Tibial artery (tissue), 4 donors: ENCODE measurements at regions not wholly inside any gene's neighbourhood (a gene's known extent, or its start where the extent isn't known, plus 50 kb on each side); places are given as distances from the start of the nearest gene placed in this dataset.

Source experiments
- DNase-seq, 2 donors: peaks; one replicate each; pipeline ENCODE4 v3.0.0-alpha.2; 2019
- H3K27ac ChIP-seq, 2 donors: fragments of 200-600 bp; sonication (generic) in 1 of 2; 1 replicate in 1 of 2; 2 replicates in 1 of 2; pipeline ENCODE4 v1.5.1; 2018 to 2019; ENCODE audit warnings: mild to moderate bottlenecking in 1 of 2
- H3K27me3 ChIP-seq, 2 donors: fragments of 200-600 bp; sonication (generic) in 1 of 2; one replicate each; pipeline versions ENCODE4 v1.5.1 to v1.6.0; 2016 to 2019
- H3K36me3 ChIP-seq, 3 donors: fragments of 200-600 bp; sonication (generic) in 2 of 3; one replicate each; pipeline ENCODE4 v1.5.1; 2016 to 2019; ENCODE audit warnings: mild to moderate bottlenecking in 2 of 3
- H3K4me1 ChIP-seq, 4 donors: fragments of 200-600 bp; sonication (generic) in 2 of 4; 1 replicate in 3 of 4; 2 replicates in 1 of 4; pipeline ENCODE4 v1.5.1; 2016 to 2019
- H3K4me3 ChIP-seq, 2 donors: fragments of 200-600 bp; sonication (generic) in 1 of 2; 1 replicate in 1 of 2; 2 replicates in 1 of 2; pipeline ENCODE4 v1.5.1; 2018 to 2019; ENCODE audit warnings: mild to moderate bottlenecking in 2 of 2
- H3K9me3 ChIP-seq, 3 donors: fragments of 200-600 bp; sonication (generic) in 1 of 3; one replicate each; pipeline ENCODE4 v1.5.1; 2016 to 2019
- CTCF ChIP-seq, 2 experiments: fragments of 200-600 bp in 1 of 2; fragments of 450-650 bp in 1 of 2; IDR thresholded peaks; one replicate each; pipeline ENCODE4 v1.5.1; 2017 to 2019; ENCODE audit warnings: antibody characterized with exemption in 2 of 2, mild to moderate bottlenecking in 1 of 2, moderate library complexity in 1 of 2
- intact Hi-C: fragments of 100-400 bp; cut with DNase I; formaldehyde crosslinking; loops from one replicate; pipeline ENCODE4 v1.15.0; 2023; ENCODE audit warnings: low total_unique reads

- no peak for DNase-seq
Observed at GRCh38 chr7:118708741-118709140, 484.2 kb downstream of the ANKRD7 start.

GRCh38 chr7:118711688-118712087 is 487.2 kb downstream of the ANKRD7 start:
- H3K4me3 ChIP-seq = no peak overlapping the region
- H3K36me3 ChIP-seq = no peaks in the 10 kb centered on the region
- H3K9me3 ChIP-seq = no peaks in the 10 kb centered on the region
- no peaks in the 10 kb centered on the region for H3K27me3 ChIP-seq
- DNase-seq = no peak
- intact Hi-C loops = no loop called here
- no peak for TF ChIP-seq CTCF (IDR thresholded peaks at IDR 0.05)
- peaks cover 0 to 5% (median 0%) of the 10 kb centered on the region in 4 donors for H3K4me1 ChIP-seq
- no peak overlapping the region for H3K27ac ChIP-seq

More at GRCh38 chr7:118708741-118709140, 484.2 kb downstream of the ANKRD7 start:
- Histone ChIP-seq H3K4me3 (no peak overlapping the region), H3K36me3 (no peaks in the 10 kb centered on the region), H3K27ac (no peak overlapping the region), H3K4me1 (peaks cover 0 to 5% (median 0%) of the 10 kb centered on the region in 4 donors), H3K9me3 (no peaks in the 10 kb centered on the region), H3K27me3 (no peaks in the 10 kb centered on the region)
- TF ChIP-seq CTCF (IDR thresholded peaks at IDR 0.05) = no peak
- intact Hi-C loops = no loop called here

GRCh38 chr7:118713039-118713438 is 488.5 kb downstream of the ANKRD7 start:
- Histone ChIP-seq H3K9me3 (no peaks in the 10 kb centered on the region), H3K27ac (no peak overlapping the region), H3K27me3 (no peaks in the 10 kb centered on the region), H3K4me3 (no peak overlapping the region), H3K4me1 (peaks cover 0 to 5% (median 0%) of the 10 kb centered on the region in 4 donors), H3K36me3 (no peaks in the 10 kb centered on the region)
- no peak for DNase-seq
- no peak for TF ChIP-seq CTCF (IDR thresholded peaks at IDR 0.05)
- intact Hi-C loops = no loop called here

GRCh38 chr7:118720632-118721031 is 496.1 kb downstream of the ANKRD7 start:
- intact Hi-C loops = no loop called here
- Histone ChIP-seq H3K9me3 (no peaks in the 10 kb centered on the region), H3K36me3 (no peaks in the 10 kb centered on the region), H3K4me1 (no peaks in the 10 kb centered on the region), H3K27ac (no peak overlapping the region), H3K4me3 (no peak overlapping the region), H3K27me3 (no peaks in the 10 kb centered on the region)
- DNase-seq = no peak
- TF ChIP-seq CTCF (IDR thresholded peaks at IDR 0.05) = no peak

GRCh38 chr7:118731854-118732253 is 507.4 kb downstream of the ANKRD7 start:
- no peak for DNase-seq
- no peak overlapping the region for H3K27ac ChIP-seq
- H3K27me3 ChIP-seq = no peaks in the 10 kb centered on the region
- H3K9me3 ChIP-seq = no peaks in the 10 kb centered on the region
- H3K36me3 ChIP-seq = no peaks in the 10 kb centered on the region
- TF ChIP-seq CTCF (IDR thresholded peaks at IDR 0.05) = no peak
- H3K4me3 ChIP-seq = no peak overlapping the region
- intact Hi-C loops = no loop called here
- peaks cover 0 to 5% (median 0%) of the 10 kb centered on the region in 4 donors for H3K4me1 ChIP-seq

- intact Hi-C loops = no loop called here
- H3K4me3 ChIP-seq = no peak overlapping the region
- no peaks in the 10 kb centered on the region for H3K9me3 ChIP-seq
- no peak for TF ChIP-seq CTCF (IDR thresholded peaks at IDR 0.05)
- no peaks in the 10 kb centered on the region for H3K27me3 ChIP-seq
- H3K27ac ChIP-seq = no peak overlapping the region
- DNase-seq = no peak
- no peaks in the 10 kb centered on the region for H3K36me3 ChIP-seq
- H3K4me1 ChIP-seq = peaks cover 0 to 5% (median 0%) of the 10 kb centered on the region in 4 donors
Observed at GRCh38 chr7:118734541-118734940, 510.0 kb downstream of the ANKRD7 start.
